ENCODE measurements at regions not wholly inside any gene's neighbourhood (a gene's known extent, or its start where the extent isn't known, plus 50 kb on each side); places are given as distances from the start of the nearest gene placed in this dataset.
"Not testable (repeated sequence)": the region's sequence is repeated elsewhere in the genome, so short reads cannot be mapped to it uniquely, and the experiment has no call there.

DNA sequence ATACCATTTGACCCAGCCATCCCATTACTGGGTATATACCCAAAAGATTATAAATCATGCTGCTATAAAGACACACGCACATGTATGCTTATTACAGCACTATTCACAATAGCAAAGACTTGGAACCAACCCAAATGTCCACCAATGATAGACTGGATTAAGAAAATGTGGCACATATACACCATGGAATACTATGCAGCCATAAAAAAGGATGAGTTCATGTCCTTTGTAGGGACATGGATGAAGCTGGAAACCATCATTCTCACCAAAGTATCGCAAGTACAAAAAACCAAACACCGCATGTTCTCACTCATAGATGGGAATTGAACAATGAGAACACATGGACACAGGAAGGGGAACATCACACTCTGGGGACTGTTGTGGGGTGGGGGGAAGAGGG lies 81.7 kb upstream of the GPC3 start:
- TF ChIP-seq, protein P1, sequence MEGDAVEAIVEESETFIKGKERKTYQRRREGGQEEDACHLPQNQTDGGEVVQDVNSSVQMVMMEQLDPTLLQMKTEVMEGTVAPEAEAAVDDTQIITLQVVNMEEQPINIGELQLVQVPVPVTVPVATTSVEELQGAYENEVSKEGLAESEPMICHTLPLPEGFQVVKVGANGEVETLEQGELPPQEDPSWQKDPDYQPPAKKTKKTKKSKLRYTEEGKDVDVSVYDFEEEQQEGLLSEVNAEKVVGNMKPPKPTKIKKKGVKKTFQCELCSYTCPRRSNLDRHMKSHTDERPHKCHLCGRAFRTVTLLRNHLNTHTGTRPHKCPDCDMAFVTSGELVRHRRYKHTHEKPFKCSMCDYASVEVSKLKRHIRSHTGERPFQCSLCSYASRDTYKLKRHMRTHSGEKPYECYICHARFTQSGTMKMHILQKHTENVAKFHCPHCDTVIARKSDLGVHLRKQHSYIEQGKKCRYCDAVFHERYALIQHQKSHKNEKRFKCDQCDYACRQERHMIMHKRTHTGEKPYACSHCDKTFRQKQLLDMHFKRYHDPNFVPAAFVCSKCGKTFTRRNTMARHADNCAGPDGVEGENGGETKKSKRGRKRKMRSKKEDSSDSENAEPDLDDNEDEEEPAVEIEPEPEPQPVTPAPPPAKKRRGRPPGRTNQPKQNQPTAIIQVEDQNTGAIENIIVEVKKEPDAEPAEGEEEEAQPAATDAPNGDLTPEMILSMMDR (IDR thresholded peaks at IDR 0.05), result not testable (repeated sequence)
- not testable (repeated sequence) for TF ChIP-seq POLR2A (IDR thresholded peaks at IDR 0.05)

Measured in thyroid gland (tissue), 4 donors.